Tibial artery (tissue), 4 donors: ENCODE measurements at regions not wholly inside any gene's neighbourhood (a gene's known extent, or its start where the extent isn't known, plus 50 kb on each side); places are given as distances from the start of the nearest gene placed in this dataset.
"Not testable (repeated sequence)": the region's sequence is repeated elsewhere in the genome, so short reads cannot be mapped to it uniquely, and the experiment has no call there.

ENCODE experiments used
- DNase-seq, 2 donors: peaks; one replicate each; pipeline ENCODE4 v3.0.0-alpha.2; 2019
- H3K27ac ChIP-seq, 2 donors: fragments of 200-600 bp; sonication (generic) in 1 of 2; 1 replicate in 1 of 2; 2 replicates in 1 of 2; pipeline ENCODE4 v1.5.1; 2018 to 2019; ENCODE audit warnings: mild to moderate bottlenecking in 1 of 2
- H3K27me3 ChIP-seq, 2 donors: fragments of 200-600 bp; sonication (generic) in 1 of 2; one replicate each; pipeline versions ENCODE4 v1.5.1 to v1.6.0; 2016 to 2019
- H3K36me3 ChIP-seq, 3 donors: fragments of 200-600 bp; sonication (generic) in 2 of 3; one replicate each; pipeline ENCODE4 v1.5.1; 2016 to 2019; ENCODE audit warnings: mild to moderate bottlenecking in 2 of 3
- H3K4me1 ChIP-seq, 4 donors: fragments of 200-600 bp; sonication (generic) in 2 of 4; 1 replicate in 3 of 4; 2 replicates in 1 of 4; pipeline ENCODE4 v1.5.1; 2016 to 2019
- H3K4me3 ChIP-seq, 2 donors: fragments of 200-600 bp; sonication (generic) in 1 of 2; 1 replicate in 1 of 2; 2 replicates in 1 of 2; pipeline ENCODE4 v1.5.1; 2018 to 2019; ENCODE audit warnings: mild to moderate bottlenecking in 2 of 2
- H3K9me3 ChIP-seq, 3 donors: fragments of 200-600 bp; sonication (generic) in 1 of 3; one replicate each; pipeline ENCODE4 v1.5.1; 2016 to 2019
- intact Hi-C: fragments of 100-400 bp; cut with DNase I; formaldehyde crosslinking; loops from one replicate; pipeline ENCODE4 v1.15.0; 2023; ENCODE audit warnings: low total_unique reads
- TF ChIP-seq, protein P1 (sequence below), 2 experiments: fragments of 200-600 bp in 1 of 2; fragments of 450-650 bp in 1 of 2; IDR thresholded peaks; one replicate each; pipeline ENCODE4 v1.5.1; 2017 to 2019; ENCODE audit warnings: antibody characterized with exemption in 2 of 2, mild to moderate bottlenecking in 1 of 2, moderate library complexity in 1 of 2

DNA sequence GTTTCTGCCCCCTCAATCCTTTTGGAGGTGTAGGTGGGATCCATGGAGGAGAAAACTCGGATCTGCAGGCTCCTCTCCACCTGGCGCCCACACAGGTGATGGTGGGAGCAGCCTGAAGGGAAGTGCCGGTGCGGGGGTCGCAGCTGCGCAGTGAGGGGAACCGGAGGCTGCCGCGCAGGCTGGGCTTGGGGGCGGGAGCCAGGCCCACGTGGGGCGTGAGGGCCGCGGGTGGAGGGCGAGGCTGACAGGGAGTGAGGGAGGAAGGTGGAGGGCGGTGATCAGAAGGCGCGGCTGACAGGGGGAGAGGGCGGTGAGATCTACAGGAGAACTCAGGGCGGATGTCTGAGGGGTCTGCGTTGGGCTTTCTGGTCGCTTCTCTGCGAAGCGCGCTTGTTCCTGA is 414.7 kb upstream of the NPAP1 start:
- intact Hi-C loops, H3K27ac ChIP-seq, H3K4me1 ChIP-seq, DNase-seq, H3K36me3 ChIP-seq, H3K9me3 ChIP-seq, H3K27me3 ChIP-seq, H3K4me3 ChIP-seq: not testable (repeated sequence)

DNA sequence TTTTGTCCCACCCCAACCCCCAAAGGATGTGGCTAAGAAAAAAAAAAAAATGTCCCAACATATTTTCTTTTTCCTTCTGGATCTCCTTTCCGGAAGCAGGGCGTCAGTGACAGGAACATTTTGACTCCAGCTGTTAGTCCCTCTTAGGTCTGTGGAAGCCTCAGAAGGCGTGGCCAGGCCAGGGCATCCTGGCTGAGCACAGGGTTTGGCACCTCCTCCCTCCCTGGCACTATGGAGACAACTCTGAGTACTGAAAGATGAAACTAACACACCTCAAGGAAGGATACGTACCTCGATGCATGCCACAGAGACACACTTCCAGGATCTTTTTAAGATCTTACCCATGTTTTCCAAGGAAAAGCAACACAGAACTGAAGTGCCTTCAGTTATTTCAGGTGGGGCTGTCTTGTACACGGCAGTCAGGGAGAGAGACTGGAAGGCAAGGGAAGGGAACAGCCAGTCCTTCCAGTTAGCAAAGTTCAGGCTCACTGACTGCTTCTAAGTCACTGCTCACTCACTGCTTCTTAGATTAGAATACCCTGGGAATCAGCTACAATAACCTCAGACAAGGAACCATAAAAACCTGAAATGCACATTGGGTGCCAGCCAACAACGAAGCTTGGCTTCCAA is 406.9 kb upstream of the NPAP1 start:
- DNase-seq, H3K36me3 ChIP-seq, H3K9me3 ChIP-seq, H3K4me1 ChIP-seq, intact Hi-C loops, H3K27me3 ChIP-seq, H3K4me3 ChIP-seq, H3K27ac ChIP-seq: not testable (repeated sequence)

DNA sequence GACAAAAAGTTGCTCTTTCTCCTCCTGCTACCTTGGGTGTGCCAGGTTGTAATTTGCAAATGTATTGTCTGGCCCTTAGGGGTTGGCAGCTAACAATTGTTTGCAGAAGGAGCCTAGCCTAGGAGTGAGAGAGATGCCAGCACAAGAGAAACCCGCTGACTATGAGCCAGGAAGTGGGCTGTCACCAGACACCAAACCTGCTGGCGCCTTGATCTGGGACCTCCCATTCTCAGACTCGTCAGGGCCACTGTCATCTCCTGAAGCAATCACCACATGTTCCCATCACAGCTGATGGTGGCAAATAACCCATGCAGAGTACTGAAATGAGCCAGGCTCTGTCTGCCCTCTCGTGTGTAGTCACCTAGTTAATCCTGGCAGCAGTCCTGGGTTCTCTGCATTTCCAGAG is 406.4 kb upstream of the NPAP1 start:
- H3K4me1 ChIP-seq: no peaks in the 10 kb centered on the region
- no peaks in the 10 kb centered on the region for H3K9me3 ChIP-seq
- no peak overlapping the region for H3K4me3 ChIP-seq
- TF ChIP-seq, protein P1, sequence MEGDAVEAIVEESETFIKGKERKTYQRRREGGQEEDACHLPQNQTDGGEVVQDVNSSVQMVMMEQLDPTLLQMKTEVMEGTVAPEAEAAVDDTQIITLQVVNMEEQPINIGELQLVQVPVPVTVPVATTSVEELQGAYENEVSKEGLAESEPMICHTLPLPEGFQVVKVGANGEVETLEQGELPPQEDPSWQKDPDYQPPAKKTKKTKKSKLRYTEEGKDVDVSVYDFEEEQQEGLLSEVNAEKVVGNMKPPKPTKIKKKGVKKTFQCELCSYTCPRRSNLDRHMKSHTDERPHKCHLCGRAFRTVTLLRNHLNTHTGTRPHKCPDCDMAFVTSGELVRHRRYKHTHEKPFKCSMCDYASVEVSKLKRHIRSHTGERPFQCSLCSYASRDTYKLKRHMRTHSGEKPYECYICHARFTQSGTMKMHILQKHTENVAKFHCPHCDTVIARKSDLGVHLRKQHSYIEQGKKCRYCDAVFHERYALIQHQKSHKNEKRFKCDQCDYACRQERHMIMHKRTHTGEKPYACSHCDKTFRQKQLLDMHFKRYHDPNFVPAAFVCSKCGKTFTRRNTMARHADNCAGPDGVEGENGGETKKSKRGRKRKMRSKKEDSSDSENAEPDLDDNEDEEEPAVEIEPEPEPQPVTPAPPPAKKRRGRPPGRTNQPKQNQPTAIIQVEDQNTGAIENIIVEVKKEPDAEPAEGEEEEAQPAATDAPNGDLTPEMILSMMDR (IDR thresholded peaks at IDR 0.05): no peak
- intact Hi-C loops: no loop called here
- H3K27me3 ChIP-seq: no peaks in the 10 kb centered on the region
- H3K36me3 ChIP-seq: no peaks in the 10 kb centered on the region
- H3K27ac ChIP-seq: no peak overlapping the region
- DNase-seq: no peak

DNA sequence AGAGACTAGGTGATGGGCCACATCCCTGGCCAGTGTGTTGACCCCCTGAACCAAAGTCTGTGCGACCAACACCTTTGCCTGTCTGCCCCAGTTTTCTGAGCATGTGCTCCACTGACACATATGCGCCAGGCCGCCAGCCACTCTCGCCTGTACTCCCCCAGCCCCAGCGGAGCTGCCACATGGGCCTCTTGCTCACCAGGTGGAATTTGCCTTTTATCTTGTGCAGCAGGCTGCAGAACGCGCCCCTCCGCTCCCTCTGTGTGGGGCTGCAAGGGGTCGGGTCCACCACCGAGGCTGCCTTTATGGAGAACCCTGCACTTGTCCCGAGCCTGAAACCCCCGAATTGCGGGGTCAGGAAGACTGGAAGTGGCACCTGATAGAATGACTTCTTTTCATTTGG is 405.7 kb upstream of the NPAP1 start:
- no peaks in the 10 kb centered on the region for H3K27me3 ChIP-seq
- TF ChIP-seq, protein P1 (IDR thresholded peaks at IDR 0.05): no peak
- no peak overlapping the region for H3K4me3 ChIP-seq
- H3K9me3 ChIP-seq: no peaks in the 10 kb centered on the region
- H3K27ac ChIP-seq: no peak overlapping the region
- H3K36me3 ChIP-seq: no peaks in the 10 kb centered on the region
- intact Hi-C loops: no loop called here
- H3K4me1 ChIP-seq: no peaks in the 10 kb centered on the region
- DNase-seq: no peak

DNA sequence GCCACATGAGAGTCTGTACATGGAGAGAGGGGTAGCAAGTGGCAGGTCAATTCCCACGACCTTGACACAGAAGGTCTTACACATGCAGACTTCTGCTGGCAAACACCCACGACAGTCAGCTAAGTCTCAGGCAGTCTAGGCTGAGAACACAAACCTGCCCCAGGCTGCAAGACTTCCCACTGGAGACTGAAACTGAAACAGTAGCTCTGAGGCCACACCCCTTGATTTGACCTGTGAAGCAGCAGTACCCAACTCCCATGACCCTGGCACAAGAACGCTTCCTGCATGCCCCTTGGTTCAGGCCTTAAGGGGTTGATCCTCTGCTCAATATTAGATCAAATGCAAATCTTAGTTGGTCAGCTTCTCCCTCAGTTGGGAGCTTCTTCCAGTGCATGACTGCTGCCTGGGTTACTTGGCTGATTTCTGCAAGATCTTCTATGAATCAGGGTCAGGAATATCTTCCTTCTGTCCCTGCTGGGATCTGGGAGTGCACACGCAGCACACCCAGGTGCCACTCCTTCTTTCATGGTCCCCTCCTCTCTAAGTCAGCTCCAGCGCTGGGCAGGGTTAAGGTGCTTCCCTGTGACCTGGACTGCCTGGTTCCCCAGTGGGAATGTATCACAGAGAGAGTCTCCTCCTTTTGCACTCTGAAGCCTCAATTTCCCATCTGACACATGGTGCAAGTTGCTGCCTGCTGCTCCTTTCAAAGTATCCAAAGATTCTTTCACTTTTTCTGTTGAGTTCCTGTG is 403.9 kb upstream of the NPAP1 start:
- not testable (repeated sequence) for H3K27me3 ChIP-seq

DNA sequence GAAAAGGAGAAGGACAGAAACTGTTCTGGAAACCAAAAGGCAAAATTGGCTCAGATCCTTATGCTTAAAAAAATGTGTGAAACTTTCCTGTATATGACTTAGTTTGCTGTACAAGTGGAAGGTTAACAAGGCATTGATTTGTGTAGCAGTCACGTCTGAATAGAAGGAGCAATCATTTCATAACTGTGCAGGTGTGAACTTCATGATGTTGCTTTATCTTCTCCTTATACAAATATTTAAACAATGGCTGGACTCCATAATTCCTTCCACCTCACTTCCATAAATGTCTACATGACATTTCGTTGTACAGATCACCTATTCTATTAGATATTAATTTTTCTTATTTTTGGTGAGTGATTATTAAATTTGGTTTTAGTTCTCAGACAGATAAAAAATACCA is 382.7 kb upstream of the NPAP1 start:
- TF ChIP-seq, protein P1 (IDR thresholded peaks at IDR 0.05): no peak
- Histone ChIP-seq H3K4me1 (no peaks in the 10 kb centered on the region), H3K27me3 (no peaks in the 10 kb centered on the region), H3K4me3 (no peak overlapping the region), H3K27ac (no peak overlapping the region), H3K36me3 (no peaks in the 10 kb centered on the region), H3K9me3 (no peaks in the 10 kb centered on the region)
- DNase-seq: no peak
- intact Hi-C loops: no loop called here

More for the DNA sequence above, 403.9 kb upstream of the NPAP1 start:
- H3K4me3 ChIP-seq, intact Hi-C loops, H3K27ac ChIP-seq, DNase-seq, H3K4me1 ChIP-seq, H3K9me3 ChIP-seq, H3K36me3 ChIP-seq: not testable (repeated sequence)

DNA sequence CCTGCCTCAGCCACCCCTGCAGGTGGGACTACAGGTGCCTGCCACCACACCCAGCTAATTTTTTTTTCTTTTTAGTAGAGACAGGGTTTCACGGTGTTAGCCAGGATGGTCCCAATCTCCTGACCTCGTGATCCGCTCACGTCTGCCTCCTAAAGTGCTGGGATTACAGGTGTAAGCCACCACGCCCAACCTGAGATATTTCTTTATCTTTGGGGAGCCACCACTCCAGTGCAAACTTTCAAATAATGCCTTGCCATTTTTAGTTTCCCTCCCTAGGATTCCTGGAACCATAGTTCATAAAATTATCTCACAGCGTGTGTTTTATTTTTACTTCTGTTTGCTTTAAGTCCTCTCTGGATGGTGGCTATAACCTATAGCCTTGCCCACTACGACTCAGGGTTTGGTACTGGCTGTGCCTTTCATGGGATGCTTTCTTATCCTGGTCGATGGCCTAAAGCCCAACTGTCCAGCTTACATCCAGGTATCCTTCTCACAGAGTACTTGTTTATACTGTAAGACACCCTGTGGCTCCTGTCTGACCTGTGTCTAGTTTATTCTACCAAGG is 374.7 kb upstream of the NPAP1 start:
- intact Hi-C loops, DNase-seq, H3K4me1 ChIP-seq, H3K9me3 ChIP-seq, H3K27ac ChIP-seq, H3K4me3 ChIP-seq, H3K36me3 ChIP-seq, H3K27me3 ChIP-seq: not testable (repeated sequence)

DNA sequence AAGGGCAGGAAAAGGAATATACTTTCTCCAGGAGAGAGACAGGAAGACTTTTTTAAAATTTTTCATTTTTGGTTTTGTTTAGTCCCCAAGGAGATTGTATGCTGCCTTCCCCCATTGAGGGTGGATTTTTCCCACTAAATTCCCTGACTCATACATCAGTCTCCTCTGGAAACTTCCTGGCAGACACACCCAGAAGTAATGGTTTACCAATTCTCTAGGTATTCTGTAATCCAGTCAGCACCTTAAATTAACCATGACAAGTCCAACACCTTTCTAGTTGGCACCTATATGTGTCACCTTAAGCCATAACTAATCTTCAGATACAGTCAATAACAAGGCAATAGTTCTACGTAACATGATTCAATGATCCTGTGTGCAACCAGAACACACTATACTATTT is 373.6 kb upstream of the NPAP1 start:
- H3K4me1 ChIP-seq, DNase-seq, H3K27ac ChIP-seq, H3K27me3 ChIP-seq, intact Hi-C loops, H3K36me3 ChIP-seq, H3K4me3 ChIP-seq, H3K9me3 ChIP-seq: not testable (repeated sequence)

DNA sequence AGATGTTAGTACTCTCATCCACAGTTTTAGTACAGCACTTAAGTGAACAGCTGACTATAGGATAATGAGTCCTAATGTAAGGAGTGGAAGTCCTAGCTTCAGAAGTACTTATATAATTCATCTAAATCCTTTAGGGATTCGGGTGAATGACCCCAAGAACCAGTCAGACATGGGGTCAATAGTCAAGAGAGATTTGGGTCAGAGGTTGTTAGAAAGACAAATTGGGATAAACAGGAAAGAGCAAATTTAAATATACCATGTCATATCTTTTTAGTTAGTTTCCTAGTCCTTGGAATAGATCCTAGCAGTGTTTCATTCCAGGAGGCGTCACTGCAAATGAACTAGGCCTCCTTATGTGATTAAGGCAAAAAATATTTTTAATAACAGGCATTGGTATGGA is 370.8 kb upstream of the NPAP1 start:
- intact Hi-C loops, H3K9me3 ChIP-seq, H3K27me3 ChIP-seq, H3K4me1 ChIP-seq, DNase-seq, H3K27ac ChIP-seq, H3K4me3 ChIP-seq, H3K36me3 ChIP-seq: not testable (repeated sequence)

DNA sequence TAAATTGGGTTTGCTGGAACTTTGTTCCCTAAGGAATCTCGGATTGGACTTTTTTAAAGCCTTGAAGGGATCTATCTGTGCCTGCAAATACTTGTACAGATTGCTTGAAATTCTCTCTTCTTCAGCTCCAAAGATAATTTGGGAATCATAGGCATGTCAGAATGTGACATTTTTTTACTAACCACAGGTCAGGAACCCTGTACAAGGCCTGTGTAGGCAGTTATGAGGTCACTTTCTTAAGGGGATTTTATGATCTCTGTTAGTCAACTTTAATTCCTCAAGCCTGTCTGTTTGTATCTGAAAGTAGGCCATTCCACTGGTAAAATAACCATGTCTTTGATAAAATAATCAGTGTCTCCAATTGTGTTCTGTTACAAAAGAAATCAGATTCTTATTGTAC is 369.9 kb upstream of the NPAP1 start:
- intact Hi-C loops: not testable (repeated sequence)

DNA sequence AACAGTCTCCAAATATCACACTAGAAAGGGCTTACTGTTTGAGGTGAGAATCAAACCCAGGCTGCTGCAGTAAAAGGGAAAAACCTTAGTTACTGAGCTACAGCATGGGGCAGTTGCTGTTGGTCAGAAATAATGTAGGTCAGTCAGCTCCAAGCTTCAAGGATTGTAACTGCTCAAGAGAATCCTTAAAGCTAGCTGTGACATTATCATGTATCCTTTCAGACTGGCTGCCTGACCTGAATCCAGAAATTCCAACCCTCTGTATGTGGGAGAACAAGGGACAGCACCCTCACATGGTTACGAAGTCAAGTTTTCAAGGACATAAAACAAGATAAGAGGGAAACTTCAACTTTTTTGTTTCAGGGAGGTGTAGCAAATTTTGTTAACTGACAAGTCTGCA is 365.9 kb upstream of the NPAP1 start:
- H3K36me3 ChIP-seq, H3K9me3 ChIP-seq, H3K4me3 ChIP-seq, H3K27me3 ChIP-seq, H3K27ac ChIP-seq, DNase-seq, H3K4me1 ChIP-seq, intact Hi-C loops: not testable (repeated sequence)

More for the DNA sequence above, 369.9 kb upstream of the NPAP1 start:
- not testable (repeated sequence) for H3K27me3 ChIP-seq, DNase-seq, H3K4me3 ChIP-seq, H3K4me1 ChIP-seq, H3K27ac ChIP-seq, H3K9me3 ChIP-seq, H3K36me3 ChIP-seq
